ENCODE measurements at regions not wholly inside any gene's neighbourhood (a gene's known extent, or its start where the extent isn't known, plus 50 kb on each side); places are given as distances from the start of the nearest gene placed in this dataset.
A peak's percentile ranks its signal among the peaks of the same experiment; 100 is the strongest.
"Not testable (repeated sequence)": the region's sequence is repeated elsewhere in the genome, so short reads cannot be mapped to it uniquely, and the experiment has no call there.

- Histone ChIP-seq H3K27me3 (no peaks in the 10 kb centered on the region), H3K27ac (no peak overlapping the region), H3K4me3 (no peak overlapping the region), H3K36me3 (no peaks in the 10 kb centered on the region), H3K4me1 (peaks cover 0 to 4% (median 0%) of the 10 kb centered on the region in 3 donors), H3K9me3 (peaks cover 0 to 11% (median 0%) of the 10 kb centered on the region in 3 donors)
- ATAC-seq, result peak; percentile 51
- TF ChIP-seq POLR2A (IDR thresholded peaks at IDR 0.05) (no peak), EP300 (IDR thresholded peaks at IDR 0.05) (no peak), POLR2AphosphoS5 (IDR thresholded peaks at IDR 0.05) (no peak)
- TF ChIP-seq, protein P1, sequence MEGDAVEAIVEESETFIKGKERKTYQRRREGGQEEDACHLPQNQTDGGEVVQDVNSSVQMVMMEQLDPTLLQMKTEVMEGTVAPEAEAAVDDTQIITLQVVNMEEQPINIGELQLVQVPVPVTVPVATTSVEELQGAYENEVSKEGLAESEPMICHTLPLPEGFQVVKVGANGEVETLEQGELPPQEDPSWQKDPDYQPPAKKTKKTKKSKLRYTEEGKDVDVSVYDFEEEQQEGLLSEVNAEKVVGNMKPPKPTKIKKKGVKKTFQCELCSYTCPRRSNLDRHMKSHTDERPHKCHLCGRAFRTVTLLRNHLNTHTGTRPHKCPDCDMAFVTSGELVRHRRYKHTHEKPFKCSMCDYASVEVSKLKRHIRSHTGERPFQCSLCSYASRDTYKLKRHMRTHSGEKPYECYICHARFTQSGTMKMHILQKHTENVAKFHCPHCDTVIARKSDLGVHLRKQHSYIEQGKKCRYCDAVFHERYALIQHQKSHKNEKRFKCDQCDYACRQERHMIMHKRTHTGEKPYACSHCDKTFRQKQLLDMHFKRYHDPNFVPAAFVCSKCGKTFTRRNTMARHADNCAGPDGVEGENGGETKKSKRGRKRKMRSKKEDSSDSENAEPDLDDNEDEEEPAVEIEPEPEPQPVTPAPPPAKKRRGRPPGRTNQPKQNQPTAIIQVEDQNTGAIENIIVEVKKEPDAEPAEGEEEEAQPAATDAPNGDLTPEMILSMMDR (IDR thresholded peaks at IDR 0.05), result no peak
- WGBS, 2 donors (ENCODE audit: low coverage in 1 of 2), result 75 to 79% methylated on average over 4 of the region's 4 CpGs
These were observed 186.8 kb upstream of the FBXO11 start for GRCh38 chr2:48092846-48093803.

DNA sequence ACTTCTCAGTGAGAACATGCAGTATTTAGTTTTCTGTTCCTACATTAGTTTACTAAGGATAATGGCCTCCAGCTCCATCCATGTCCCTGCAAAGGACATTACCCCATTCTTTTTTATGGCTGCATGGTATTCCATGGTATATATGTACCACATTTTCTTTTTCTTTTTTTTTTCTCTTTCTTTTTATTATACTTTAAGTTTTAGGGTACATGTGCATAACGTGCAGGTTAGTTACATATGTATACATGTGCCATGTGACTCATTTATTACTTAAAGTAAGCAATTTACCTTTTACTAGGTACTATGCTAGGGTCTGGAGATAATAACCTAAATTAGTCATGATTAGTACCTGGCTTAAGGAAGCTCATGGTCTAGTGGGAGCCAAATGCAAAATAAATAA lies 190.5 kb upstream of the FBXO11 start:
- not testable (repeated sequence) for H3K4me3 ChIP-seq, H3K27ac ChIP-seq, H3K9me3 ChIP-seq, H3K4me1 ChIP-seq, ATAC-seq, H3K36me3 ChIP-seq, H3K27me3 ChIP-seq
- 65 to 75% methylated on average over 1 of the region's 1 CpG for WGBS, 2 donors (ENCODE audit: low coverage in 1 of 2)

DNA sequence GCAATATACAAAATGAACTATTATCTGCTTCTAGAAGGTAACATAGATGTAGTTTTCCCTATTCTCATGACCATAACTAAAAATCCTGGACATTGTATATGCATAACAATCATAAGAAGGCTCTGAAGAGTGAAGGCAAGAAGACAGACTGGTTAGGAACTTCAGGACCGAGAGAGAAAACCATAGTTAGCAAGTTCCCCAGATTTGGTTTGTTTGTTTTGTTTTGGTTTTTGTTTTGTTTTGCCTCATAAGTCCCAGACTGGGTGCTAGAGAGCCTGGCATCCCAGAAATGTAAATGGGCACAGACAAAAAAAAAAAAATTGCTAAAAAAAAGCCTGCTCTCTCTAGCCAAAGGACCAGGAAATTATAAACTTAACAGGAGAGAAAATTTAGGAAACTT lies 192.2 kb upstream of the FBXO11 start:
- ATAC-seq, result no peak
- no peak for TF ChIP-seq POLR2AphosphoS5 (IDR thresholded peaks at IDR 0.05)
- no peak for TF ChIP-seq EP300 (IDR thresholded peaks at IDR 0.05)
- TF ChIP-seq, protein P1 (IDR thresholded peaks at IDR 0.05), result no peak
- no peak for TF ChIP-seq POLR2A (IDR thresholded peaks at IDR 0.05)
- Histone ChIP-seq H3K4me3 (no peak overlapping the region), H3K4me1 (no peaks in the 10 kb centered on the region), H3K27me3 (no peaks in the 10 kb centered on the region), H3K36me3 (no peaks in the 10 kb centered on the region), H3K27ac (no peak overlapping the region), H3K9me3 (peaks cover 0 to 7% (median 0%) of the 10 kb centered on the region in 3 donors)
- WGBS, 2 donors (ENCODE audit: low coverage in 1 of 2), result 75 to 83% methylated on average over 1 of the region's 1 CpG

GRCh38 chr2:48104418-48104817 lies 198.1 kb upstream of the FBXO11 start:
- Histone ChIP-seq H3K4me1 (peaks cover 0 to 18% (median 8%) of the 10 kb centered on the region in 3 donors), H3K9me3 (peaks cover 0 to 7% (median 0%) of the 10 kb centered on the region in 3 donors), H3K36me3 (no peaks in the 10 kb centered on the region), H3K4me3 (no peak overlapping the region), H3K27me3 (no peaks in the 10 kb centered on the region), H3K27ac (no peak overlapping the region)
- no peak for ATAC-seq
- no peak for TF ChIP-seq EP300 (IDR thresholded peaks at IDR 0.05)
- TF ChIP-seq POLR2AphosphoS5 (IDR thresholded peaks at IDR 0.05), result no peak
- TF ChIP-seq, protein P1 (IDR thresholded peaks at IDR 0.05), result no peak
- no peak for TF ChIP-seq POLR2A (IDR thresholded peaks at IDR 0.05)

DNA sequence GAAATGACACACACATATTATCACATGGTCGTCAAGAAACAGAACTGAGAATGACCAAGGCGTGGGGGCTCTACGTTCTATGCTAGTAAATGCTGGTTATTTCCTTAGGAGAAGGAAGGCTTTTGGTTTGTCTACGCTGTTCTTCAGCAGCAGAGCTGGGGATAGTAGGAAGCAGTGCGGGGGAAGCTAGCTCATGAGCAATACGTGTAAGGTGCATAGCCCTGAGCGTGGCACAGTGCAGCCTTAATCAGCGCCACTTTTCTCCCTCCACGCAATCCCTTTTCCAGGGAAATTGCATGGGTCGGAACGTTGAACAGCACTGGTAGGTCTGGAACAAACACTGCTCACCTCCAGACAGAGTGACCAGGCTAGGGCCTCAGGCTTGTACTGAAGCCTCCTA lies 199.6 kb upstream of the FBXO11 start:
- H3K4me3 ChIP-seq, result no peak overlapping the region
- H3K9me3 ChIP-seq, result no peaks in the 10 kb centered on the region
- H3K27ac ChIP-seq, result peak overlapping the region in 3 of 4 donors; percentile 54 to 68 (median 64)
- H3K36me3 ChIP-seq, result no peaks in the 10 kb centered on the region
- H3K27me3 ChIP-seq, result no peaks in the 10 kb centered on the region
- no peak for TF ChIP-seq POLR2A (IDR thresholded peaks at IDR 0.05)
- TF ChIP-seq POLR2AphosphoS5 (IDR thresholded peaks at IDR 0.05), result no peak
- TF ChIP-seq, protein P1 (IDR thresholded peaks at IDR 0.05), result no peak
- no peak for TF ChIP-seq EP300 (IDR thresholded peaks at IDR 0.05)
- no peak for ATAC-seq
- H3K4me1 ChIP-seq, result peaks cover 0 to 22% (median 8%) of the 10 kb centered on the region in 3 donors
- whole genome bisulfite sequencing, 2 donors (ENCODE audit: low coverage in 1 of 2), result 84% methylated on average over 3 of the region's 11 CpGs; no CpG with 5 or more reads in 1 of the 2 donors
